ENCODE measurements at regions not wholly inside any gene's neighbourhood (a gene's known extent, or its start where the extent isn't known, plus 50 kb on each side); places are given as distances from the start of the nearest gene placed in this dataset.

DNA sequence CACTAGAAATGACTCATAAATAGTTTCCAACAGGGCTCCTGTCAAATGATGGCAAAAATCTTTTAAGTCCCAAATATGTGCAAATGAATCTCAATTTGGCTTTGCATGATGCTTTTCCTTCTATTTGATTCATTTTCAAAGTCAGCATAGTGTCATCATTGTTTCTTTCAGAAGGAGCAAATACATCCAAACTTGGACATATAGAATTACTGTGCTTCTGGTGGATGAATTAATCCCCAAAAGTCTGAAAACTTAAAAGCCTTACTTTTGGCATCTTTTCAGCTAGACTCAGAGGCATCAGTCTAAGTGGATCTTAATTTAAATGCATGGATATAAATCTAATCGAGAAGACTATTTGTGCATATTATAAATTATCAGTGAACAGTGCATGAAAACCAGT, 578.1 kb upstream of the FZD8 start:
- H3K36me3 Mint-ChIP-seq (ENCODE audit: low read depth, unreplicated experiment) = no peaks in the 10 kb centered on the region
- peaks cover 6% of the 10 kb centered on the region for H3K4me1 Mint-ChIP-seq (ENCODE audit: low read depth, unreplicated experiment)
- no peak for TF ChIP-seq EZH2 (IDR thresholded peaks at IDR 0.05; ENCODE audit: insufficient read depth, low read length)
- TF ChIP-seq, protein P1, sequence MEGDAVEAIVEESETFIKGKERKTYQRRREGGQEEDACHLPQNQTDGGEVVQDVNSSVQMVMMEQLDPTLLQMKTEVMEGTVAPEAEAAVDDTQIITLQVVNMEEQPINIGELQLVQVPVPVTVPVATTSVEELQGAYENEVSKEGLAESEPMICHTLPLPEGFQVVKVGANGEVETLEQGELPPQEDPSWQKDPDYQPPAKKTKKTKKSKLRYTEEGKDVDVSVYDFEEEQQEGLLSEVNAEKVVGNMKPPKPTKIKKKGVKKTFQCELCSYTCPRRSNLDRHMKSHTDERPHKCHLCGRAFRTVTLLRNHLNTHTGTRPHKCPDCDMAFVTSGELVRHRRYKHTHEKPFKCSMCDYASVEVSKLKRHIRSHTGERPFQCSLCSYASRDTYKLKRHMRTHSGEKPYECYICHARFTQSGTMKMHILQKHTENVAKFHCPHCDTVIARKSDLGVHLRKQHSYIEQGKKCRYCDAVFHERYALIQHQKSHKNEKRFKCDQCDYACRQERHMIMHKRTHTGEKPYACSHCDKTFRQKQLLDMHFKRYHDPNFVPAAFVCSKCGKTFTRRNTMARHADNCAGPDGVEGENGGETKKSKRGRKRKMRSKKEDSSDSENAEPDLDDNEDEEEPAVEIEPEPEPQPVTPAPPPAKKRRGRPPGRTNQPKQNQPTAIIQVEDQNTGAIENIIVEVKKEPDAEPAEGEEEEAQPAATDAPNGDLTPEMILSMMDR (IDR thresholded peaks at IDR 0.05; ENCODE audit: insufficient read depth, low read depth, low read length) = no peak
- H3K4me3 ChIP-seq (ENCODE audit: insufficient read depth, low read depth, low read length) = no peak overlapping the region
- H3K79me2 ChIP-seq (ENCODE audit: insufficient read depth, low read length) = no peaks in the 10 kb centered on the region
- no peaks in the 10 kb centered on the region for H3K27me3 ChIP-seq (ENCODE audit: insufficient read depth, low read length)
- no peaks in the 10 kb centered on the region for H3K9me3 ChIP-seq (ENCODE audit: insufficient read depth, low read depth, low read length)
- DNase-seq (ENCODE audit: low read depth) = no peak
- H3K27ac Mint-ChIP-seq (ENCODE audit: unreplicated experiment) = no peak overlapping the region
- no peak overlapping the region for H3K4me3 Mint-ChIP-seq (ENCODE audit: unreplicated experiment)
- H3K27me3 Mint-ChIP-seq (ENCODE audit: low read depth, unreplicated experiment) = no peaks in the 10 kb centered on the region
- H3K4me1 ChIP-seq (ENCODE audit: insufficient read depth, low read length) = no peaks in the 10 kb centered on the region
- H2AFZ ChIP-seq (ENCODE audit: low read depth, low read length) = no peak overlapping the region
- H3K9me3 Mint-ChIP-seq (ENCODE audit: unreplicated experiment) = no peaks in the 10 kb centered on the region
- no peak overlapping the region for H3K4me2 ChIP-seq (ENCODE audit: low read length)
- H3K9ac ChIP-seq (ENCODE audit: low read length) = no peak overlapping the region
- H3K27ac ChIP-seq (ENCODE audit: low read depth, low read length) = no peak overlapping the region
- FAIRE-seq = no peak
- H4K20me1 ChIP-seq (ENCODE audit: insufficient read depth, low read length) = no peaks in the 10 kb centered on the region
- H3K36me3 ChIP-seq (ENCODE audit: insufficient read depth, low read length) = no peaks in the 10 kb centered on the region

DNA sequence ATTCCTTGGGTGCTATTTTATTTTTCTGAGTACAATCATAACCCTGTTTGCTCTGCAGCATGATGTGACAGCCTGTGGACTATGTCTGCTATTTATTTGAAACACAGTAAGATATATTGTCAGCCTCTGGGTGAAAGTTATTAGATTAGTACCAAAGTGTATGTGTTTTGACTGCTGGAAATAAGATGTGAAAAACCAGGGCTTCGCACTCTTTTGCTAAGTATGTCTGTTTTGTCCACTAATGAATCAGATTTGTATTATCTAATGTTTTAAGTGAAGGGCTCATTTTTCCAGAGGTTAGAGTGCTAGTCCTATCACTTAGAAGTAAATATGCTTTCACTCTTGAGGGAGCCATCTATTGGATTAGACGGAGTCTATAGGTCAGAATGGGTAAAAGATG, 569.8 kb upstream of the FZD8 start:
- Mint-ChIP-seq H3K9me3 (ENCODE audit: unreplicated experiment) (no peaks in the 10 kb centered on the region), H3K36me3 (ENCODE audit: low read depth, unreplicated experiment) (no peaks in the 10 kb centered on the region), H3K4me3 (ENCODE audit: unreplicated experiment) (no peak overlapping the region), H3K27me3 (ENCODE audit: low read depth, unreplicated experiment) (no peaks in the 10 kb centered on the region), H3K27ac (ENCODE audit: unreplicated experiment) (no peak overlapping the region), H3K4me1 (ENCODE audit: low read depth, unreplicated experiment) (no peaks in the 10 kb centered on the region)
- TF ChIP-seq EZH2 (IDR thresholded peaks at IDR 0.05; ENCODE audit: insufficient read depth, low read length) = no peak
- TF ChIP-seq, protein P1 (IDR thresholded peaks at IDR 0.05; ENCODE audit: insufficient read depth, low read depth, low read length) = no peak
- Histone ChIP-seq H3K4me2 (ENCODE audit: low read length) (no peak overlapping the region), H3K79me2 (ENCODE audit: insufficient read depth, low read length) (no peaks in the 10 kb centered on the region), H3K27me3 (ENCODE audit: insufficient read depth, low read length) (no peaks in the 10 kb centered on the region), H3K4me1 (ENCODE audit: insufficient read depth, low read length) (no peaks in the 10 kb centered on the region), H4K20me1 (ENCODE audit: insufficient read depth, low read length) (no peaks in the 10 kb centered on the region), H3K27ac (ENCODE audit: low read depth, low read length) (no peak overlapping the region), H3K9me3 (ENCODE audit: insufficient read depth, low read depth, low read length) (no peaks in the 10 kb centered on the region), H2AFZ (ENCODE audit: low read depth, low read length) (no peak overlapping the region), H3K4me3 (ENCODE audit: insufficient read depth, low read depth, low read length) (no peak overlapping the region), H3K9ac (ENCODE audit: low read length) (no peak overlapping the region), H3K36me3 (ENCODE audit: insufficient read depth, low read length) (no peaks in the 10 kb centered on the region)
- FAIRE-seq (no peak), DNase-seq (ENCODE audit: low read depth) (no peak)

- H3K27me3 ChIP-seq (ENCODE audit: insufficient read depth, low read length) = no peaks in the 10 kb centered on the region
- no peak for DNase-seq (ENCODE audit: low read depth)
- no peaks in the 10 kb centered on the region for H4K20me1 ChIP-seq (ENCODE audit: insufficient read depth, low read length)
- H3K27ac ChIP-seq (ENCODE audit: low read depth, low read length) = no peak overlapping the region
- Mint-ChIP-seq H3K36me3 (ENCODE audit: low read depth, unreplicated experiment) (no peaks in the 10 kb centered on the region), H3K4me3 (ENCODE audit: unreplicated experiment) (no peak overlapping the region), H3K9me3 (ENCODE audit: unreplicated experiment) (no peaks in the 10 kb centered on the region), H3K27me3 (ENCODE audit: low read depth, unreplicated experiment) (no peaks in the 10 kb centered on the region), H3K4me1 (ENCODE audit: low read depth, unreplicated experiment) (no peaks in the 10 kb centered on the region), H3K27ac (ENCODE audit: unreplicated experiment) (no peak overlapping the region)
- no peak overlapping the region for H3K4me3 ChIP-seq (ENCODE audit: insufficient read depth, low read depth, low read length)
- H2AFZ ChIP-seq (ENCODE audit: low read depth, low read length) = no peak overlapping the region
- H3K36me3 ChIP-seq (ENCODE audit: insufficient read depth, low read length) = no peaks in the 10 kb centered on the region
- H3K9me3 ChIP-seq (ENCODE audit: insufficient read depth, low read depth, low read length) = no peaks in the 10 kb centered on the region
- no peak for FAIRE-seq
- no peak overlapping the region for H3K9ac ChIP-seq (ENCODE audit: low read length)
- TF ChIP-seq EZH2 (IDR thresholded peaks at IDR 0.05; ENCODE audit: insufficient read depth, low read length) = no peak
- TF ChIP-seq, protein P1 (IDR thresholded peaks at IDR 0.05; ENCODE audit: insufficient read depth, low read depth, low read length) = no peak
- H3K4me1 ChIP-seq (ENCODE audit: insufficient read depth, low read length) = no peaks in the 10 kb centered on the region
- H3K79me2 ChIP-seq (ENCODE audit: insufficient read depth, low read length) = no peaks in the 10 kb centered on the region
- H3K4me2 ChIP-seq (ENCODE audit: low read length) = no peak overlapping the region
Measured at GRCh38 chr10:36209480-36209879, 567.4 kb upstream of the FZD8 start.

Measured in astrocyte (in vitro differentiated cells and primary cell).